ENCODE measurements at regions not wholly inside any gene's neighbourhood (a gene's known extent, or its start where the extent isn't known, plus 50 kb on each side); places are given as distances from the start of the nearest gene placed in this dataset.

DNA sequence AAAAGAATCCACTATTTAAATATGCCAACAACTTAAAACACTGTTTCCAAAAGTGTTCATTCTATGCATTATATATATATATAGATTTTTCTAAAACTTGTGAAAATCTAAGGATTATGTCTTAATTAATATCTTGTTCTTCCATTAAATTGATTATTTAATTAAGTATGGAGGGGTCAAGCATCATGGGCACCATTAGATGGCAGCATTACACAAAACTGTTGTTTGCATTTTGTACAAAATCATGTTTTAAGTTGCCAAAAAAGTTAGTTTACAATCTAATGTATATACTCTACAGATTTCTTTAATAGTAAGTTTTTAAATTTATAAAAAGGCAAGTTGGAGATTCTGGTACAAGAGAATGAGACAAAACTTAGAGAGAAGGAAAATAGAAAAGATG is 213.2 kb upstream of the EDNRB start:
- H3K27me3 Mint-ChIP-seq (ENCODE audit: insufficient read depth, low read depth), result no peaks in the 10 kb centered on the region
- H3K9me3 Mint-ChIP-seq, result no peaks in the 10 kb centered on the region
- H2AFZ ChIP-seq (replicated peaks), result no peak overlapping the region
- H3K27ac ChIP-seq, result no peak overlapping the region
- H3K9me3 ChIP-seq (ENCODE audit: low read depth), result no peaks in the 10 kb centered on the region
- no peaks in the 10 kb centered on the region for H3K27me3 ChIP-seq
- no peak overlapping the region for H3K27ac Mint-ChIP-seq
- H3K9ac ChIP-seq, result no peak overlapping the region
- no peaks in the 10 kb centered on the region for H3K79me2 ChIP-seq (ENCODE audit: low read depth)
- TF ChIP-seq EZH2phosphoT487 (IDR thresholded peaks at IDR 0.05), result no peak
- peak; percentile 53 for TF ChIP-seq CTCF (IDR thresholded peaks at IDR 0.05)
- no peak for TF ChIP-seq EZH2 (IDR thresholded peaks at IDR 0.05)
- H3K4me3 Mint-ChIP-seq, result no peak overlapping the region
- peaks cover 15% of the 10 kb centered on the region for H3K4me1 Mint-ChIP-seq
- DNase-seq (ENCODE audit: low spot score), result no peak
- H3F3A ChIP-seq (ENCODE audit: low read depth), result no peaks in the 10 kb centered on the region
- peaks cover 22% of the 10 kb centered on the region for H3K4me1 ChIP-seq
- no peaks in the 10 kb centered on the region for H3K36me3 Mint-ChIP-seq
- H3K4me2 ChIP-seq, result no peak overlapping the region
- H4K20me1 ChIP-seq (ENCODE audit: low read depth), result no peaks in the 10 kb centered on the region
- no peak overlapping the region for H3K4me3 ChIP-seq
- H3K36me3 ChIP-seq, result no peaks in the 10 kb centered on the region

DNA sequence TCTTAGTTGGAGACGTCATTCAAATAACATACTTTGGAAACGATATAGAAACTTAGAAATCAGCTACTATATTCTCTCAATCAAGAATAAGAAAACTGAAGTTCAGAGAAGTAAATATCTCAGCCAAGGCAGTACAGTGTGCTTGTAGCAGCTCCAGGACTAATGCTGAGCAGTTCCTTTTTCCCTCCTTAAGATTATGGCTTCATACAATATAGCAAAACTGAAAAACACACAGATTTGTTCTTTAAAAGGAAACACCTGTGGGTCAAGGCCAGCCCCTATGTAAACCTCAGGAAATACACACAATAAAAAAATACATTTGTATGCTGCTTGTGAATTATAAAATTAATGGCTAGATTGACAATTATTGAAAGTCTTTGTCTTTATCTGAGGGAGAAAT is 212.7 kb upstream of the EDNRB start:
- H3K27me3 ChIP-seq, result no peaks in the 10 kb centered on the region
- no peak for TF ChIP-seq EZH2phosphoT487 (IDR thresholded peaks at IDR 0.05)
- Mint-ChIP-seq H3K27ac (no peak overlapping the region), H3K4me3 (no peak overlapping the region), H3K36me3 (no peaks in the 10 kb centered on the region), H3K27me3 (ENCODE audit: insufficient read depth, low read depth) (no peaks in the 10 kb centered on the region), H3K9me3 (no peaks in the 10 kb centered on the region), H3K4me1 (peaks cover 14% of the 10 kb centered on the region)
- H3F3A ChIP-seq (ENCODE audit: low read depth), result no peaks in the 10 kb centered on the region
- H3K4me3 ChIP-seq, result no peak overlapping the region
- H2AFZ ChIP-seq (replicated peaks), result no peak overlapping the region
- no peaks in the 10 kb centered on the region for H3K9me3 ChIP-seq (ENCODE audit: low read depth)
- DNase-seq (ENCODE audit: low spot score), result no peak
- H3K27ac ChIP-seq, result no peak overlapping the region
- H3K36me3 ChIP-seq, result no peaks in the 10 kb centered on the region
- no peaks in the 10 kb centered on the region for H3K79me2 ChIP-seq (ENCODE audit: low read depth)
- H3K4me2 ChIP-seq, result no peak overlapping the region
- H3K9ac ChIP-seq, result no peak overlapping the region
- peaks cover 22% of the 10 kb centered on the region for H3K4me1 ChIP-seq
- H4K20me1 ChIP-seq (ENCODE audit: low read depth), result no peaks in the 10 kb centered on the region

DNA sequence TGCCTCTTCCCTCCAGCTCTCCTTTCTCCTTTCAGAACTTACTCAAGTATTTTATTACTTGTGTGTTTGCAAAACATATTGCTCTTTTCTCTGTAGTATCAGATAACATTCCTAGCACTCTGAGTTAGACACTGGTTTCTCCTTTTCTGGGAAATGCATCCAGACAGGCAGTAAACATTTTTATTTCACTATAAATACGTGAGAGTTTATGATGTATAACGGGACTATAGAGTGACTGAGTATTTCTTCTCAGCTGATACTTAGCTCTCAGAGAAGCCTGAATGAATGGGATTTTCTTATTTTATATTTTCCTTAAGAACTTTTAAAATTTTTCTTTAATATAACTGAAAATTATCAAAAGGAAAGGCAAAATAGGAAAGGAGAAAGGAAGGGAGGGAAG is 211.2 kb upstream of the EDNRB start:
- Histone ChIP-seq H2AFZ (replicated peaks) (peak overlapping the region; percentile 29), H3K9ac (no peak overlapping the region), H3K36me3 (no peaks in the 10 kb centered on the region), H3K27me3 (no peaks in the 10 kb centered on the region), H3K9me3 (ENCODE audit: low read depth) (no peaks in the 10 kb centered on the region), H3K27ac (no peak overlapping the region), H3K4me1 (peaks cover 22% of the 10 kb centered on the region), H3F3A (ENCODE audit: low read depth) (no peaks in the 10 kb centered on the region), H3K4me2 (peak overlapping the region; percentile 52), H4K20me1 (ENCODE audit: low read depth) (no peaks in the 10 kb centered on the region), H3K4me3 (no peak overlapping the region), H3K79me2 (ENCODE audit: low read depth) (no peaks in the 10 kb centered on the region)
- no peak for DNase-seq (ENCODE audit: low spot score)
- Mint-ChIP-seq H3K36me3 (no peaks in the 10 kb centered on the region), H3K4me3 (no peak overlapping the region), H3K27ac (no peak overlapping the region), H3K9me3 (no peaks in the 10 kb centered on the region), H3K4me1 (peaks cover 13% of the 10 kb centered on the region), H3K27me3 (ENCODE audit: insufficient read depth, low read depth) (no peaks in the 10 kb centered on the region)
- no peak for TF ChIP-seq EZH2 (IDR thresholded peaks at IDR 0.05)
- no peak for TF ChIP-seq CTCF (IDR thresholded peaks at IDR 0.05)
- no peak for TF ChIP-seq EZH2phosphoT487 (IDR thresholded peaks at IDR 0.05)

GRCh38 chr13:78129359-78129758 is 210.7 kb upstream of the EDNRB start:
- H3K9me3 Mint-ChIP-seq, result no peaks in the 10 kb centered on the region
- no peak for DNase-seq (ENCODE audit: low spot score)
- no peak overlapping the region for H3K4me3 ChIP-seq
- no peaks in the 10 kb centered on the region for H3K79me2 ChIP-seq (ENCODE audit: low read depth)
- no peaks in the 10 kb centered on the region for H3K27me3 Mint-ChIP-seq (ENCODE audit: insufficient read depth, low read depth)
- H3K4me3 Mint-ChIP-seq, result no peak overlapping the region
- H3K36me3 Mint-ChIP-seq, result no peaks in the 10 kb centered on the region
- H3K9ac ChIP-seq, result no peak overlapping the region
- H3K36me3 ChIP-seq, result no peaks in the 10 kb centered on the region
- no peak overlapping the region for H3K27ac ChIP-seq
- peaks cover 22% of the 10 kb centered on the region for H3K4me1 ChIP-seq
- H3F3A ChIP-seq (ENCODE audit: low read depth), result no peaks in the 10 kb centered on the region
- no peaks in the 10 kb centered on the region for H4K20me1 ChIP-seq (ENCODE audit: low read depth)
- TF ChIP-seq CTCF (IDR thresholded peaks at IDR 0.05), result no peak
- no peak for TF ChIP-seq EZH2phosphoT487 (IDR thresholded peaks at IDR 0.05)
- no peak for TF ChIP-seq EZH2 (IDR thresholded peaks at IDR 0.05)
- H3K4me1 Mint-ChIP-seq, result peaks cover 13% of the 10 kb centered on the region
- H3K9me3 ChIP-seq (ENCODE audit: low read depth), result no peaks in the 10 kb centered on the region
- no peak overlapping the region for H3K27ac Mint-ChIP-seq
- H2AFZ ChIP-seq (replicated peaks), result peak overlapping the region; percentile 29
- peak overlapping the region; percentile 52 for H3K4me2 ChIP-seq
- H3K27me3 ChIP-seq, result no peaks in the 10 kb centered on the region

Data from neural progenitor cell (in vitro differentiated cells).